Endothelial cell of umbilical vein (primary cell): ENCODE measurements at regions not wholly inside any gene's neighbourhood (a gene's known extent, or its start where the extent isn't known, plus 50 kb on each side); places are given as distances from the start of the nearest gene placed in this dataset.

Experiments used
- BruUV-seq: library from RNA; stranded (reverse); fragments of 400-500 nt; replicated peaks from 2 replicates; lab custom pipeline; 2021; lab: Mats Ljungman, UMichigan
- CTCF ChIA-PET: fragments of 300-600, 350-600 bp; sonication (Branson Sonifier 250); formaldehyde crosslinking; loops from one replicate; lab custom pipeline; 2021; ENCODE audit warnings: antibody characterized with exemption, inconsistent platforms; lab: Charles Lee
- POLR2A ChIA-PET: fragments of 300-600, 350-600 bp; sonication (Branson Sonifier 250); formaldehyde crosslinking; loops from one replicate; lab custom pipeline; 2021; ENCODE audit warnings: antibody characterized with exemption, inconsistent platforms; lab: Charles Lee
- DNase-seq: peaks from one replicate; pipeline ENCODE4 v3.0.0-alpha.2; 2011; ENCODE audit warnings: low read depth, low spot score
- FAIRE-seq: peaks from 2 replicates; lab custom pipeline; 2011; peaks lifted over from hg19 to GRCh38; lab: Jason Lieb, UNC
- H2AFZ ChIP-seq: 2 replicates; pipeline ENCODE4 v1.6.0; 2012; ENCODE audit warnings: low read depth, low read length, control low read depth, inconsistent platforms
- H3K27ac ChIP-seq: 2 replicates; pipeline ENCODE4 v1.5.1; 2011; ENCODE audit warnings: low read depth, mild to moderate bottlenecking, control low read depth, low read length, moderate library complexity; ENCODE audit not compliant: insufficient read depth
- H3K27me3 ChIP-seq, 2 experiments: 2 replicates each; pipeline versions ENCODE4 v1.6.0 to v1.6.1; 2011; ENCODE audit warnings: low read length in 2 of 2, mixed read lengths in 1 of 2; ENCODE audit not compliant: control insufficient read depth in 2 of 2, insufficient read depth in 2 of 2
- H3K36me3 ChIP-seq, 2 experiments: 2 replicates in 1 of 2; 3 replicates in 1 of 2; pipeline ENCODE4 v1.5.1; 2011; ENCODE audit warnings: low read length in 2 of 2, mild to moderate bottlenecking in 1 of 2, moderate library complexity in 1 of 2; ENCODE audit not compliant: control insufficient read depth in 2 of 2, insufficient read depth in 2 of 2; ENCODE audit errors: extremely low read depth in 1 of 2
- H3K4me1 ChIP-seq: 3 replicates; pipeline ENCODE4 v1.5.1; 2011; ENCODE audit warnings: mild to moderate bottlenecking, low read length; ENCODE audit not compliant: control insufficient read depth, insufficient read depth; ENCODE audit errors: extremely low read depth
- H3K4me2 ChIP-seq: 2 replicates; pipeline ENCODE4 v1.6.1; 2011; ENCODE audit warnings: low read length, control low read depth, mixed read lengths; ENCODE audit not compliant: insufficient read depth
- H3K4me3 ChIP-seq, 3 experiments: fragments of 200-600 bp in 1 of 3; sonication (generic), shearing (Covaris generic) in 1 of 3; replicated peaks in 1 of 3; 2 replicates each; pipeline ENCODE4 v1.5.1; 2011 to 2016; ENCODE audit warnings: control low read depth in 3 of 3, low read length in 3 of 3, mild to moderate bottlenecking in 2 of 3, inconsistent platforms in 1 of 3, low read depth in 1 of 3, moderate library complexity in 1 of 3; ENCODE audit not compliant: insufficient read depth in 1 of 3
- H3K79me2 ChIP-seq: 2 replicates; pipeline ENCODE4 v1.6.0; 2012; ENCODE audit warnings: low read length, inconsistent platforms; ENCODE audit not compliant: control insufficient read depth, insufficient read depth
- H3K9ac ChIP-seq: replicated peaks from 2 replicates; pipeline ENCODE3; 2011; ENCODE audit warnings: low read length, control low read depth; ENCODE audit not compliant: insufficient read depth; ENCODE audit errors: extremely low read depth
- H3K9me1 ChIP-seq: replicated peaks from 3 replicates; pipeline ENCODE4 v1.6.0; 2011; ENCODE audit warnings: mild to moderate bottlenecking, low read length; ENCODE audit not compliant: control insufficient read depth, insufficient read depth; ENCODE audit errors: extremely low read depth
- H3K9me3 ChIP-seq: replicated peaks from 2 replicates; pipeline ENCODE4 v1.5.1; 2012; ENCODE audit warnings: low read length, inconsistent platforms; ENCODE audit not compliant: control insufficient read depth, insufficient read depth
- H4K20me1 ChIP-seq: replicated peaks from 2 replicates; pipeline ENCODE3; 2011; ENCODE audit warnings: mild to moderate bottlenecking, low read length; ENCODE audit not compliant: control insufficient read depth, insufficient read depth; ENCODE audit errors: extremely low read depth
- EZH2 ChIP-seq: IDR thresholded peaks from 2 replicates; pipeline ENCODE4 v1.6.1; 2012; ENCODE audit warnings: borderline replicate concordance, low read depth, mild to moderate bottlenecking, moderate library complexity, low read length, inconsistent platforms; ENCODE audit not compliant: severe bottlenecking
- FOS ChIP-seq: IDR thresholded peaks from 2 replicates; pipeline ENCODE4 v1.6.1; 2011; ENCODE audit warnings: mild to moderate bottlenecking, low read length, moderate library complexity, borderline replicate concordance; ENCODE audit not compliant: insufficient read depth
- GATA2 ChIP-seq: IDR thresholded peaks from 2 replicates; pipeline ENCODE4 v1.7.0; 2011; ENCODE audit warnings: low read depth, mild to moderate bottlenecking, moderate library complexity, mixed read lengths, low read length; ENCODE audit not compliant: insufficient read length, insufficient read depth
- JUN ChIP-seq: IDR thresholded peaks from 2 replicates; pipeline ENCODE4 v1.6.1; 2011; ENCODE audit warnings: borderline replicate concordance, low read depth; ENCODE audit not compliant: insufficient read length, insufficient read depth
- MYC ChIP-seq: IDR thresholded peaks from one replicate; pipeline ENCODE4 v1.6.1; 2011; ENCODE audit warnings: mild to moderate bottlenecking, low read depth, low read length
- POLR2A ChIP-seq: IDR thresholded peaks from 2 replicates; pipeline ENCODE4 v1.6.1; 2012; ENCODE audit warnings: low read depth, mild to moderate bottlenecking, control low read depth, low read length
- POLR2AphosphoS5 ChIP-seq: IDR thresholded peaks from 2 replicates; pipeline ENCODE4 v1.6.1; 2012; ENCODE audit warnings: low read depth, mild to moderate bottlenecking, control low read depth, low read length, moderate library complexity; ENCODE audit not compliant: insufficient read depth
- dilution Hi-C: fragments of 300-500 bp; cut with MboI; formaldehyde crosslinking; loops from one replicate; pipeline ENCODE4 v1.15.0; 2019; ENCODE audit warnings: low sequenced_read_pairs; ENCODE audit not compliant: extremely low pct_ligation_motif_present
- intact Hi-C: fragments of 100-400 bp; cut with micrococcal nuclease; formaldehyde crosslinking; loops from one replicate; pipeline ENCODE4 v1.10.0; 2022
- TF ChIP-seq, protein P1 (sequence below), 2 donors: IDR thresholded peaks; 1 replicate in 1 of 2; 2 replicates in 1 of 2; pipeline ENCODE4 v1.5.1; 2011; ENCODE audit warnings: low read length in 2 of 2, mild to moderate bottlenecking in 2 of 2, moderate library complexity in 2 of 2, control low read depth in 1 of 2, inconsistent platforms in 1 of 2, low read depth in 1 of 2; ENCODE audit not compliant: insufficient read depth in 1 of 2; ENCODE audit errors: extremely low read depth in 1 of 2
- TF ChIP-seq, protein P2 (sequence below): IDR thresholded peaks from 2 replicates; pipeline ENCODE4 v1.6.1; 2011; ENCODE audit not compliant: insufficient read depth, insufficient read length

GRCh38 chr10:14412624-14413023 is 81.9 kb upstream of the FRMD4A start:
- Histone ChIP-seq H3K27me3 (peaks cover 8 to 24% of the 10 kb centered on the region in 2 experiments), H3K27ac (no peak overlapping the region), H3K79me2 (no peaks in the 10 kb centered on the region), H3K4me2 (no peak overlapping the region), H3K4me1 (no peaks in the 10 kb centered on the region), H2AFZ (no peak overlapping the region), H3K9me3 (no peaks in the 10 kb centered on the region), H3K9me1 (no peaks in the 10 kb centered on the region), H4K20me1 (no peaks in the 10 kb centered on the region), H3K4me3 (no peak overlapping the region), H3K36me3 (no peaks in the 10 kb centered on the region), H3K9ac (no peak overlapping the region)
- FAIRE-seq (no peak), DNase-seq (no peak)
- dilution Hi-C loops: no loop called here
- POLR2A ChIA-PET: no interaction called here
- no TSS peak for BruUV-seq
- intact Hi-C loops: no loop called here
- TF ChIP-seq GATA2: no peak
- TF ChIP-seq, protein P1, sequence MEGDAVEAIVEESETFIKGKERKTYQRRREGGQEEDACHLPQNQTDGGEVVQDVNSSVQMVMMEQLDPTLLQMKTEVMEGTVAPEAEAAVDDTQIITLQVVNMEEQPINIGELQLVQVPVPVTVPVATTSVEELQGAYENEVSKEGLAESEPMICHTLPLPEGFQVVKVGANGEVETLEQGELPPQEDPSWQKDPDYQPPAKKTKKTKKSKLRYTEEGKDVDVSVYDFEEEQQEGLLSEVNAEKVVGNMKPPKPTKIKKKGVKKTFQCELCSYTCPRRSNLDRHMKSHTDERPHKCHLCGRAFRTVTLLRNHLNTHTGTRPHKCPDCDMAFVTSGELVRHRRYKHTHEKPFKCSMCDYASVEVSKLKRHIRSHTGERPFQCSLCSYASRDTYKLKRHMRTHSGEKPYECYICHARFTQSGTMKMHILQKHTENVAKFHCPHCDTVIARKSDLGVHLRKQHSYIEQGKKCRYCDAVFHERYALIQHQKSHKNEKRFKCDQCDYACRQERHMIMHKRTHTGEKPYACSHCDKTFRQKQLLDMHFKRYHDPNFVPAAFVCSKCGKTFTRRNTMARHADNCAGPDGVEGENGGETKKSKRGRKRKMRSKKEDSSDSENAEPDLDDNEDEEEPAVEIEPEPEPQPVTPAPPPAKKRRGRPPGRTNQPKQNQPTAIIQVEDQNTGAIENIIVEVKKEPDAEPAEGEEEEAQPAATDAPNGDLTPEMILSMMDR (IDR thresholded peaks at IDR 0.05; ENCODE audit: extremely low read depth in 1 of 2, insufficient read depth in 1 of 2, low read depth in 1 of 2, low read length in 2 of 2): no peak
- TF ChIP-seq FOS: no peak
- no peak for TF ChIP-seq JUN
- no peak for TF ChIP-seq MYC
- no peak for TF ChIP-seq POLR2A
- TF ChIP-seq EZH2: no peak
- no peak for TF ChIP-seq POLR2AphosphoS5
- TF ChIP-seq, protein P2, sequence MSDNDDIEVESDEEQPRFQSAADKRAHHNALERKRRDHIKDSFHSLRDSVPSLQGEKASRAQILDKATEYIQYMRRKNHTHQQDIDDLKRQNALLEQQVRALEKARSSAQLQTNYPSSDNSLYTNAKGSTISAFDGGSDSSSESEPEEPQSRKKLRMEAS: no peak
- CTCF ChIA-PET: interaction anchor here (1.6 kb wide), 1 partner anchor 12 kb away, joined by 3 read pairs; no protein-coding TSS in a partner anchor
